GM12891 (cell line): ENCODE measurements at regions not wholly inside any gene's neighbourhood (a gene's known extent, or its start where the extent isn't known, plus 50 kb on each side); places are given as distances from the start of the nearest gene placed in this dataset.

Experiments used
- PAX5 ChIP-seq: IDR thresholded peaks from 2 replicates; pipeline ENCODE4 v1.6.1; 2011; ENCODE audit warnings: low read length, moderate library complexity, mild to moderate bottlenecking; ENCODE audit not compliant: insufficient read depth, severe bottlenecking
- POLR2A ChIP-seq: IDR thresholded peaks from 2 replicates; pipeline ENCODE4 v1.6.1; 2011; ENCODE audit warnings: low read depth, low read length, control low read depth
- TAF1 ChIP-seq: IDR thresholded peaks from 2 replicates; pipeline ENCODE4 v1.6.1; 2011; ENCODE audit warnings: low read depth, low read length, control low read depth

GRCh38 chr6:14811775-14812428 lies 434.0 kb upstream of the JARID2 start:
- TF ChIP-seq TAF1 (no peak), POLR2A (no peak), PAX5 (no peak)
